ENCODE measurements at regions not wholly inside any gene's neighbourhood (a gene's known extent, or its start where the extent isn't known, plus 50 kb on each side); places are given as distances from the start of the nearest gene placed in this dataset. TPM values are rescaled to one million over a fixed set of nuclear protein-coding genes. Genes with fewer than 3 reads are reported as not detected.

Small RNAs in the stretch of these regions (small RNA-seq; reads per million reads assigned to genes)
- gene HSPE1P19 (ENCODE audit: insufficient read length, low read depth, low replicate concordance), result not detected
- gene RF00012 (ENCODE audit: insufficient read length, low read depth, low replicate concordance), result not detected
- not detected for gene RNU6-712P (ENCODE audit: insufficient read length, low read depth, low replicate concordance)
